GM12878 (cell line): ENCODE measurements at regions not wholly inside any gene's neighbourhood (a gene's known extent, or its start where the extent isn't known, plus 50 kb on each side); places are given as distances from the start of the nearest gene placed in this dataset.

ENCODE experiments used
- ASH2L ChIP-seq: fragments of 300-600, 200-600 bp; sonication (generic); IDR thresholded peaks from 2 replicates; pipeline ENCODE4 v1.6.1; 2017; ENCODE audit warnings: low read depth, mild to moderate bottlenecking, borderline replicate concordance
- BACH1 ChIP-seq: fragments of 450-650 bp; IDR thresholded peaks from 2 replicates; pipeline ENCODE4 v1.6.1; 2017; ENCODE audit warnings: mild to moderate bottlenecking, borderline replicate concordance
- CBX5 ChIP-seq: sonication (generic); IDR thresholded peaks from 2 replicates; pipeline ENCODE4 v1.6.1; 2016; ENCODE audit warnings: low read depth, moderate library complexity, mild to moderate bottlenecking, inconsistent platforms
- EED ChIP-seq: sonication (generic); IDR thresholded peaks from 2 replicates; pipeline ENCODE4 v1.6.1; 2016; ENCODE audit warnings: antibody characterized with exemption, low read depth
- GABPA ChIP-seq: IDR thresholded peaks from 2 replicates; pipeline ENCODE4 v1.6.1; 2014; ENCODE audit warnings: antibody characterized with exemption, low read depth, mild to moderate bottlenecking, inconsistent platforms
- HDAC2 ChIP-seq: fragments of 200-600 bp; sonication (generic); IDR thresholded peaks from 2 replicates; pipeline ENCODE4 v1.6.1; 2017
- IKZF2 ChIP-seq, 2 experiments: fragments of 450-650 bp; IDR thresholded peaks; 2 replicates each; pipeline ENCODE4 v1.6.1; 2017; ENCODE audit warnings: mild to moderate bottlenecking in 2 of 2, moderate library complexity in 2 of 2
- IRF4 ChIP-seq: IDR thresholded peaks from 2 replicates; pipeline ENCODE4 v1.6.1; 2011; ENCODE audit warnings: low read depth, low read length
- MYC ChIP-seq: IDR thresholded peaks from 2 replicates; pipeline ENCODE4 v1.6.1; 2011; ENCODE audit warnings: mild to moderate bottlenecking, low read length, moderate library complexity, inconsistent platforms; ENCODE audit not compliant: insufficient read depth, insufficient replicate concordance, insufficient read length, severe bottlenecking
- STAT3 ChIP-seq: IDR thresholded peaks from 2 replicates; pipeline ENCODE4 v1.6.1; 2011; ENCODE audit warnings: low read depth, low read length, improper control_type of control experiment
- TARDBP ChIP-seq: IDR thresholded peaks from 2 replicates; pipeline ENCODE4 v1.6.1; 2016; ENCODE audit warnings: borderline replicate concordance
- TBL1XR1 ChIP-seq: IDR thresholded peaks from 2 replicates; pipeline ENCODE4 v1.6.1; 2012; ENCODE audit warnings: low read depth, low read length, improper control_type of control experiment
- TCF12 ChIP-seq: IDR thresholded peaks from 2 replicates; pipeline ENCODE4 v1.6.1; 2011; ENCODE audit warnings: low read depth, mild to moderate bottlenecking, low read length
- USF2 ChIP-seq: IDR thresholded peaks from 2 replicates; pipeline ENCODE4 v1.6.1; 2011; ENCODE audit warnings: low read depth, low read length, improper control_type of control experiment, borderline replicate concordance
- ZBTB33 ChIP-seq: fragments of 450-650 bp; IDR thresholded peaks from 2 replicates; pipeline ENCODE4 v1.6.1; 2017; ENCODE audit warnings: mild to moderate bottlenecking
- ZNF622 ChIP-seq: fragments of 450-650 bp; IDR thresholded peaks from 2 replicates; pipeline ENCODE4 v1.6.1; 2017; ENCODE audit warnings: mild to moderate bottlenecking, inconsistent platforms
- ZNF687 ChIP-seq: fragments of 450-650 bp; IDR thresholded peaks from 2 replicates; pipeline ENCODE4 v1.6.1; 2017; ENCODE audit warnings: mild to moderate bottlenecking, moderate library complexity
- TF ChIP-seq, protein P1 (sequence below), 3 experiments: IDR thresholded peaks in 2 of 3; conservative IDR thresholded peaks in 1 of 3; 2 replicates each; pipeline ENCODE4 v1.5.1; 2011; ENCODE audit warnings: low read depth in 3 of 3, low read length in 3 of 3, mild to moderate bottlenecking in 3 of 3, control low read depth in 2 of 3, moderate library complexity in 2 of 3, inconsistent platforms in 1 of 3, mixed read lengths in 1 of 3; ENCODE audit not compliant: control insufficient read depth in 2 of 3, insufficient read depth in 1 of 3; ENCODE audit errors: extremely low read depth in 1 of 3
- TF ChIP-seq, protein P2 (sequence below): IDR thresholded peaks from 2 replicates; pipeline ENCODE4 v1.6.1; 2012; ENCODE audit warnings: low read depth, low read length, improper control_type of control experiment
- TF ChIP-seq, protein P3 (sequence below): fragments of 150-350 bp; IDR thresholded peaks from 2 replicates; pipeline ENCODE4 v1.6.1; 2014; ENCODE audit warnings: mild to moderate bottlenecking, low read depth, low read length

DNA sequence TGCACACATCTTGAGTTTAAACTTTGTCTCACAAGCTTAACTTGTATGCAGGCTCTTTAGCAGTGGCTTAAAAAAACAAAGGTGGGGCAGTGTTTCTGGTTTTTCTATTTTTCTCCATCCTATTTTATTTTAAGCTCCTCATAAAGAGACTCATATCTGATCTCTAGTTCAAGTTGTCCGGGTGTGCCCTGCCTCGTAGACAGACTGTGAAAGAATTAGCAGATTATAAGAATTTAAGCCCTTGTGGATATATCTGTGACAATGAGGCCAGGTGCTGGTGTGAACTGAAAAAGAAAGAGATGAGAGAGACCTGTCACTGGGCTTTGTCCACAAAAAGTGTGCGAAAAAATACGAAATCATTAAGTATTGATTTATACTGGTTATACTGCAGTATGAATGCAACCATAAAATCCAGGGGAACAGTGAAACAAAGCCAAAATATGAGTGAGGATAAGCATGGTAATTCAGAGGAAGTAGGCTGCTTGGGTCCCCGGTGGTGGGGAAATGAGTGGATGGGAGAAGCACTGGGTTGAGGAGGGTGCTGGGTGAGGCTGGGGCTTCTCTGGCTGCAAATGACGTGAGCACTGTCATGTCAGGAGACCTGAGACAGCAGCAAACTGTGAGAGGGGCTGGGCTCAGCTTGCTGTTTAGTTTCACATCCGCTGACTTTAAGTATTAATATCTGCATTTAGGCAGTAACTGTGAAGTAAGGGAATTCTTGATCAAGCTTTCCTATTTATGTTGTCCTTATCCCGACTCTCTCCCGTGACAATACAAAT is 179.7 kb upstream of the ANKRD55 start (continued):
- TF ChIP-seq ZNF622 (no peak), IRF4 (peak; percentile 74; the same call in 1 of the 2 replicates), TCF12 (no peak), USF2 (no peak), ASH2L (no peak), TARDBP (no peak), IKZF2 (IDR thresholded peaks at IDR 0.05) (peak; percentile 78 to 86), EED (peak; percentile 76), GABPA (no peak), TBL1XR1 (peak; percentile 54; the same call in 1 of the 2 replicates), HDAC2 (no peak), BACH1 (peak; percentile 12; the same call in 1 of the 2 replicates), MYC (no peak), ZBTB33 (no peak), ZNF687 (no peak; the same call in 1 of the 2 replicates), CBX5 (no peak), STAT3 (no peak)
- TF ChIP-seq, protein P1, sequence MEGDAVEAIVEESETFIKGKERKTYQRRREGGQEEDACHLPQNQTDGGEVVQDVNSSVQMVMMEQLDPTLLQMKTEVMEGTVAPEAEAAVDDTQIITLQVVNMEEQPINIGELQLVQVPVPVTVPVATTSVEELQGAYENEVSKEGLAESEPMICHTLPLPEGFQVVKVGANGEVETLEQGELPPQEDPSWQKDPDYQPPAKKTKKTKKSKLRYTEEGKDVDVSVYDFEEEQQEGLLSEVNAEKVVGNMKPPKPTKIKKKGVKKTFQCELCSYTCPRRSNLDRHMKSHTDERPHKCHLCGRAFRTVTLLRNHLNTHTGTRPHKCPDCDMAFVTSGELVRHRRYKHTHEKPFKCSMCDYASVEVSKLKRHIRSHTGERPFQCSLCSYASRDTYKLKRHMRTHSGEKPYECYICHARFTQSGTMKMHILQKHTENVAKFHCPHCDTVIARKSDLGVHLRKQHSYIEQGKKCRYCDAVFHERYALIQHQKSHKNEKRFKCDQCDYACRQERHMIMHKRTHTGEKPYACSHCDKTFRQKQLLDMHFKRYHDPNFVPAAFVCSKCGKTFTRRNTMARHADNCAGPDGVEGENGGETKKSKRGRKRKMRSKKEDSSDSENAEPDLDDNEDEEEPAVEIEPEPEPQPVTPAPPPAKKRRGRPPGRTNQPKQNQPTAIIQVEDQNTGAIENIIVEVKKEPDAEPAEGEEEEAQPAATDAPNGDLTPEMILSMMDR (IDR thresholded peaks at IDR 0.05 in 2 of 3, conservative IDR thresholded peaks at IDR 0.05 in 1 of 3; ENCODE audit: control insufficient read depth in 2 of 3, extremely low read depth in 1 of 3, insufficient read depth in 1 of 3, low read depth in 3 of 3, low read length in 3 of 3) = no peak
- TF ChIP-seq, protein P2, sequence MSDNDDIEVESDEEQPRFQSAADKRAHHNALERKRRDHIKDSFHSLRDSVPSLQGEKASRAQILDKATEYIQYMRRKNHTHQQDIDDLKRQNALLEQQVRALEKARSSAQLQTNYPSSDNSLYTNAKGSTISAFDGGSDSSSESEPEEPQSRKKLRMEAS = no peak
- TF ChIP-seq, protein P3, sequence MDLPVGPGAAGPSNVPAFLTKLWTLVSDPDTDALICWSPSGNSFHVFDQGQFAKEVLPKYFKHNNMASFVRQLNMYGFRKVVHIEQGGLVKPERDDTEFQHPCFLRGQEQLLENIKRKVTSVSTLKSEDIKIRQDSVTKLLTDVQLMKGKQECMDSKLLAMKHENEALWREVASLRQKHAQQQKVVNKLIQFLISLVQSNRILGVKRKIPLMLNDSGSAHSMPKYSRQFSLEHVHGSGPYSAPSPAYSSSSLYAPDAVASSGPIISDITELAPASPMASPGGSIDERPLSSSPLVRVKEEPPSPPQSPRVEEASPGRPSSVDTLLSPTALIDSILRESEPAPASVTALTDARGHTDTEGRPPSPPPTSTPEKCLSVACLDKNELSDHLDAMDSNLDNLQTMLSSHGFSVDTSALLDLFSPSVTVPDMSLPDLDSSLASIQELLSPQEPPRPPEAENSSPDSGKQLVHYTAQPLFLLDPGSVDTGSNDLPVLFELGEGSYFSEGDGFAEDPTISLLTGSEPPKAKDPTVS = no peak
